NCI-H526 (cell line): ENCODE measurements at regions not wholly inside any gene's neighbourhood (a gene's known extent, or its start where the extent isn't known, plus 50 kb on each side); places are given as distances from the start of the nearest gene placed in this dataset.

ENCODE experiments used
- DNase-seq, 2 experiments: peaks; one replicate each; lab custom pipeline; 2025; lab: John Stamatoyannopoulos, UW

DNA sequence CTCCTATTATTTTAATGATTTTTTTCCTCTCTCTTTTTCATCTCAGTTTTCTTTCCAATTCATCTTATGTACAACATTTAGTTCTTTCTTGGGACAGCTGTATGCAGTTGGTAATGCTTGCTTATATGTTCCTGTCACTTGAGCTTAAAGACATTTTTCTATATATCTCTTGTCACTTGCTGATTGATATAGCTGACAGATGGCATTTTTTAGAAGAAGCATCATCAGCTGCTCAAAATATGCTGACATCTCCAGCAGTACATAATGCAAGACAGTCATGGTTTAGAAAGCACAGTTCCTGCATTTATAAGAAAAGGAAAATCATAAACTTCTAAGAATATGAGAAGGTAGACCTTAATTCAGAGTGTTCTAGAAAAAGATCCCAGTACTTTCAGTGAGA is 56.5 kb downstream of the DCAF8L1 start:
- DNase-seq: no peak

DNA sequence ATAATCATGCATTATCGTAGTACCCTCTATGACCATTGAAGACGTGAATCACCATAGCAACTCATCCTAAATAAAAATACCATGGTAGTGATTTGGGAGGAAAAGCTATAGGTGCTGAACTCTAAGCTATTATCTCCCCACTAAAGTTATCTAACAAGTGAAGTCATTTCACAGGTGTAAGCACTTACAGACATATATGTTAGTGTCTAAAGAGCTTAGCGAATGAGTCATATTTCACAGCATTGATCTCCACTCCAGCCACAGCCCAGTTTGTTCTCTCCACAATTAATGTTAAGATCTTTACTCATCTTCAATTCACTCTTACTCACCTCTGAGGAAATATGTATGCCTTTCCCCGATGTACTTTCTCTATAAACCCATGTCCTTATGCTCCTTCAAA is 57.0 kb downstream of the DCAF8L1 start:
- DNase-seq: no peak

DNA sequence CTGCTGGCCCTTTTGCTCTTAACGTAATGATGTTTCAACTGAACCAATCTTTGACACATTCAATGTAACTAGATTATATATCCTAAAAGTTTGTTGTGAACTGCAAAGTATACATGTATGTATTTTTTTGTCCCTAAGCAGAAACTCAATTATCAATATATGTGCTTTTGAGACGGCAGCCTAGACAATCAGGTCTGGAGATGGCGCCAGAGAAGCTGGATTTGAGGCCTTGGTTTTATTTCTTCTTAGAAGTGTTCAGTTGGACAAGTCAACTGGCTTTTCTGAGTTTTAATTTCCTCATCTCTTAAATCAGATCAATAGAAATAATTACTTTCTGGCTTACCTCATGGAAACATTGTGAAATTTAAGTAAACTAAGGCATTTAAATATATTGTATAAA is 62.5 kb downstream of the DCAF8L1 start:
- peak in 1 of 2 experiments; percentile 54 for DNase-seq

DNA sequence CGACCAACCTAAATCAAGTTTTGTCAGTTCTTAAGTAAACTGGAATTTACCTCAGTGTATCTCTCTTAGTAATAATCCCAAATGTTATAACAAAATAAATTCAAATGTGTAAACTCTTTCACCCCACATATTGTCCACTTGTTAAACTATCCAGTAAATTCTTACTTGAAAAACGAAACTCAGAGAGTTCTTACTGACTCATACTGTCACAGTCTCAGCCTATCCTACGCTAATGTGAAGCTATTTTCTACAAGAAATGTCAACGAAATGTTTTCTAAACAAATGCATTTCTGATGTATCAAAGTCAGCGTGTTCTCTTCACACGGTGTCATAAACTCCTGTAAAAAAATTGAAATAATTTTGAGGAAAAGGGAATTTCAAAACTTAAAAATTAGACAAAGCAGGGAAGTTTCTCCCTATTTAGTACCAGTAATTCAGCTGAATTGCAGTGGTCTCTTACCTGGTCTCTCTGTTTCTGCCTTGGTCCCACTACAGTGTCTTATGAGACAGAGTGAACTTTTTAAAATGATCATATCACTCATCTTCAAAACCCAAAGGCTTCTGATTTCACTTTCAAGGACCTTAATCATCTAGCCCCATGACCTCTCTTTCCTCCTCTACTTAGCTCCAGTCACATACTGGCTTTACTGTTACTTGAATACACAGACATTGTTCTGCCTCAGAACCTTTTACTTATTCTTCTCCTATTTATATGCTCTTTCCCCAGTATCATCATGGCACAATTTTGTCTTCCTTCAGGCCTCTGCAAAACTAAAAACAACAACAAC is 63.3 kb downstream of the DCAF8L1 start:
- no peak for DNase-seq

DNA sequence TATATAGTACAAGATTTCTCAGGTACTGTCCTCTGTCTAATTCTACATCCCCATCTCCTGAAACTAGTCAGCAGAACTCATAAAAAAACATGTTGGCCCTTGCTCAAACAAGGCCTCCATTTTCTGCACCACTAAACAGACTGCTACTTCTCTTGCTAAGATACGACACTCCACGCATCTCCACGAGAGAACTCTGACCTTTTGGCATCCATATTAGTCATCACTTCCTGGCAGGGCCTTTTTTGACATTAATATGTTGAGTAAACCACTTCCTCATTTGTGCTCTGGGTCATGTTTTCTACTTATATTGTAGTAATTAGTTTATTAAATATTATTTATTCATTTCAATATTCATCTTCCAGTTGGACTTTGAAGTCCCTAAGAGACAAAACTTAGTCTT is 65.6 kb downstream of the DCAF8L1 start:
- DNase-seq: no peak

DNA sequence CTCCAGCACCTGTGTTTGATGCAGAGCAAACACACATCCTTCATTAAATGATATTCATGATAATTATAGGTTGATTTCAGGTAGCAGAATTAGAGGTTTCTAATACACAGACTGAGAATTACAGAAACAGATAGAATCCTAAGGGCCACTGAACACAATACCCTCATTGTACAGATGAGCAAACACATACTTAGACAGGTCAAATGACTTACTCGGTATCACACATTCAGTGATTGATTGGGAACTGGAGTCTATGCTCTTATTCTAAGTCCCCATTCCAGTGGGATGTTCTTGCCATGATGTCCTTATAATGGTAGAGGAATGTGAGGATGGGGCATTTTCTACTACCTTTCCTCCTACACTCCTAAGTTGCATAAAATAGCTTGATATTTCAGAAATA is 70.8 kb downstream of the DCAF8L1 start:
- DNase-seq: no peak

DNA sequence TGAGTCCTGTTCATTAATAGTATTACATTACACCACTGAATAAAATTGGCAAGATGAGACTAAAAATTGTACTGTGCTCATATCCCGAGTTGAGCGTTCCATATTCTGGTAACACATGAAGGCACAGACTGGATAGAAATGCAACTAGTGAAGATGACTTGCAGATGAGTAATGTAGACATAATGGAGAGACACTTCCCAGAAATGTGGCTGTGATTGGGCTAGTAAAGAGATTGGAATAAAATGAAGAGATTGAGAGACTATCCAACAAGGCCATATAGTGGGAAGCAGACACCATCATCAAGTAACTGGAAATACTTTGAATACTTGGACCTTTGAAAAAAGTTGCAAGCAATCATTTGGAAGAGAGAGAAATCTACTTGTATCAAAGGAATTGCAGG is 77.3 kb downstream of the DCAF8L1 start:
- no peak for DNase-seq

DNA sequence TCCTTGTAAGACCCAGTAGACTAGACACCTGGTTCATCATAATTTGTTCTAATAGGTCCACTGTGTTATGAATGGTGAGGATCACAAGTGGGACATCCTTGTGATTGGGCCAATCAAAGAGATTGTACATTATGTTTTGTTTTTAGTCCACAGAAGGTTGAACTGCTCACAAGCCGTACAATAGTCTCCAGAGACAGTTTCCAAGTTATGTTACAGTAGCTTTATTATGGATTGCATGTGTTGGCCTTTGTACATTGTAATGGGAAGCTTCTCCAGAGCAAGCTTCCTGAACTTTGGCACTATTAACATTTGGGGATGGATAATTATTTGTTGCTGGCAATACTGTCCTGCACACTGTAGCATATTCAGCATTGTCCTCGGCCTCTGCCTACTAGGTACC is 86.1 kb downstream of the MAGEB10 start:
- no peak for DNase-seq

DNA sequence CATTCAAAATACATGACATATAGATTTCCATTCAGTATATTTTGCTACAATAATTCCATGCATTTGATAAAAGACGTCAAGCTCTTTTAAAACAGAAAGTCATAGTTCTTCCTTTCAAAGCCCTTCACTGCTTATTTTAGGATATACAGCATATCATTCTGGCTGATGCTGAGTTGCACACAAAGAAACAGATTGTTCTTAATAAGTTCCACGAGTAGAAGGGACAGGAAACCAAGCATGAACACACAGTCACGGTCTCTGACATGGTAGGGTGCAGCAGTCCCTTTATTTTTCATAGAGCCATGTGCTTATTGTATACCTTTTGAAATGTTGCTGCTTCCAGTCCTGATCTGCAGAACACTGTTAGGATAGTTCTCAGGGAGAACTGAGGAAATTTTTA is 85.4 kb downstream of the MAGEB10 start:
- peak in 1 of 2 experiments; percentile 5 for DNase-seq

DNA sequence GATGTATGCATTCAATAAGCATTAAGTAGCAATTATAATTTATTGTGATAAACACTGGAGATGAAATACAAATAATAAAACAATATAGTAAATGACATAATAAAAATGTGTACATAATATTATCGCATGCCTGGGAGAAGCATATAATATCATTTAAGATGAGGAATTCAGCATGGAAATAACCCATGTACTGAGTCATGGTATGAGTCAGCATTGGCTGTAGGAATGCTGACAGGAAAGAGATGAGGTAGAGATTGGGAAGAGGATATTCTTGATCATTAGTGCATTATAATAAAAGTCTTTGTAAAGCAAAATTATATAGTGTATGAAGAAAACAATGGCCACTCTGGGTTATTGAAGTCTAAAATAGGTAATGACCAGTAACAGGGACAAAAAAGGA is 82.8 kb downstream of the MAGEB10 start:
- DNase-seq: no peak

DNA sequence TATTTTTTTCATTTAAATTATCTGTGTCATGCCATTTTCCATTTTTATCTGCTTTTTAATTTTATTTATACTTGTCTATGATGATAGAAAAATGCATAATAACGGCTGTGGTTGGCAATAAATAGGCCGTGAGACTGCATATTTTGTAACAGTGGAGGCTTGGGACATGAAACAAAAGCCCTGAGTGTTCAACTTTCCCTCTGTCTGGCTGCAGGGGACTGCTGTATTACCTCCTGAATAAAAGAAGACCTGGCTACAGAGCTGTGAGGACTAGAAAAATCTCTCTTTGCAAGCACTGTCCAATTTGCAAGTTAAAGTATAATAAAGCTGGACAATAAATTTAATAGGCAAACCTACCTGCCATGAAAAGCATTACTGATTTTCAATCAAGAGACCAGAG is 82.1 kb downstream of the MAGEB10 start:
- peak; percentile 52 to 67 for DNase-seq

DNA sequence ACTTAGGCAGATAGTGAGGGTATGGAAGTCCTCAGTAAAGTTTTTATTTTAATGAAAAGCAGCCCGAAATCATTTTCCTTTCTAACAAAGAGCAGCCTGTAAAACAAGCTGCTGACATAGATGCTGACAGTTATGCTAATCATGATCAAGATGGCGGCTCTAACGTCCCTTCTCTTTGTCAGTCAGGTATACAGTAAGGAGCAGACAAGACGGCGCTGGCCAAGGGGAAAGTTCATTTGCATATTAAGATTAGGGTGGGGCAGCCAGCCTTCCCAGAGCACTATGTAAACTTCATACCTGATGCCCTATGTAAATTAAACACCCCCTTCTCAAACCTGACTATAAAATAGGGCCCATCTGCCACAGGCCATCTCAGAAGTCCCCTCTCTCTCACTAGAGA is 76.9 kb downstream of the MAGEB10 start:
- DNase-seq: peak; percentile 94 to 97

DNA sequence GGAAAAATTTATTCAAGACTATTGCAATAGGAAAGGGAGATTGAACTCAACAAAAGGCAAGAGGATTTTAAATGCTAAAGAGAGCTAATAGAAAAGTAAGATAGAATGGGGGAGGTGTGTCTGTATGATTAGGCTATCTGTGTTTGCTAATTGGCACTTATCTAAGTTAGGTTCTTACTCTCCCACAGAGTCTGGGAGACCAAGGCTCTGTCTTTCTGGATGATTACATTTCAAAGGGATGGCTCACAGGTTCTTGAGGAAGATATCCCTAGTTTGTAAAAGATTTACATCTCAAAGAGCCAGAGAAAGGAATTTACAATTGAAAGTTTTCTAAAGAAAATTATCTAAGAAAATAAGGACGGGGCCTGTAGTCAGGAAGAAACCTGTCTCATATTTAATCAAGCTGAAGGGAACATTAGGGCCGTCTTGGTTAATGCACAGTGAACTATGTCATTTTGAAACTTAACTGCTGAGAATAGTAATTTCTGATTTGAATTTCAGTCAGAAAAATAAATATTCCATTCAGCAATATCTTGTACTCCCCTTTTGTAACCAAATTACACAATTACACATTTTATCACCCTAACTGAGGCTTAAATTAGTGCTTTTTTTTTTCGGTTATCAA is 75.8 kb downstream of the MAGEB10 start:
- peak in 1 of 2 experiments; percentile 25 for DNase-seq

DNA sequence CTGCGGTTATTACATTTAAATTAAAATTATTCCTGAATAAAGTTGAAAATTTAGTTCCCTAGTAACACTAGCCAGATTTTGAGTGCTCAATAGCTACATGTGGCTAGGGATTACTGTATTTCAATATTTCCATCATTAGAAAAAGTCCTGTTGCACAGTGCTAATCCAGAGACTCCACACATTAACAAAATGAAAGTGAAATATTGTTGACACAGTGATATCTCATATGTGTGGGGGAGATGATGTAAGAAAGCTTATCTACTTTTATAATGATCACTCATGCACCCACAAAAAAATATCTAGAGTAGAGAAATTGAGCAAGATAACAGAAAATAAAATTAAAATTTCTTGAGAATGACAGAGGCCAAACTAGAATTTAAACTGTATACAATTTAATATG is 74.9 kb downstream of the MAGEB10 start:
- DNase-seq: no peak

DNA sequence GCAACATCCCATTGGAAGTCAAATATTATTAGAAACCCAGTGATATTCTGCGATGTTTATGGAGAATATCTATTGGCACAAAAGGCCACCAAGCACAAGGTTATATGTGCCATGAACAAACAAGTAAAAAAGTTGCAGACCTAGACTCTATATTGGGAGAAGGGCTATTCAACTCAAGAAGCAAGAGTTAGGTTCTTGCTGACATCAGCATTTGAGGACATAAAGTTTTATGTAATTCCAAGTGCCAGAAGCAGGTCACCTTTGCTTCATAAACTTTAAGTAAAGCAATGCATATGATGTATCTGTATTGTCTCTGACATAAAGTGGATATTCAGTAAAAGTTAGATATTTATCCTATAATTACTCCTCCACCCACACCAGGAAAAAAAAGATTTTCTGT is 71.1 kb downstream of the MAGEB10 start:
- DNase-seq: no peak
